K562 (cell line): ENCODE measurements at regions not wholly inside any gene's neighbourhood (a gene's known extent, or its start where the extent isn't known, plus 50 kb on each side); places are given as distances from the start of the nearest gene placed in this dataset.

ENCODE experiments used
- ARID1B ChIP-seq: fragments of 450-650 bp; IDR thresholded peaks from 2 replicates; pipeline ENCODE4 v1.6.1; 2016; ENCODE audit warnings: antibody characterized with exemption, mild to moderate bottlenecking, inconsistent platforms
- CHD4 ChIP-seq: fragments of 200-600 bp; sonication (generic); IDR thresholded peaks from 3 replicates; pipeline ENCODE4 v1.6.1; 2012; ENCODE audit warnings: low read depth, mild to moderate bottlenecking, mixed read lengths, low read length, inconsistent platforms; ENCODE audit not compliant: insufficient read depth, insufficient replicate concordance, poor library complexity, severe bottlenecking
- NFIX ChIP-seq: fragments of 250-450 bp; sonication (Bioruptor Pico); IDR thresholded peaks from 2 replicates; pipeline ENCODE4 v1.4.0; 2020; ENCODE audit warnings: low read depth, mild to moderate bottlenecking, moderate library complexity
- PHF21A ChIP-seq: fragments of 450-650 bp; IDR thresholded peaks from 2 replicates; pipeline ENCODE4 v1.6.1; 2017; ENCODE audit warnings: low read depth, borderline replicate concordance
- REST ChIP-seq, 2 experiments: fragments of 450-650 bp; formaldehyde crosslinking in 1 of 2; IDR thresholded peaks; 2 replicates each; pipeline versions ENCODE4 v1.4.0 to v1.6.1; 2014 to 2020; ENCODE audit warnings: mild to moderate bottlenecking in 2 of 2, borderline replicate concordance in 1 of 2, low read depth in 1 of 2
- SAFB ChIP-seq: fragments of 200-400 bp; formaldehyde crosslinking; IDR thresholded peaks from 2 replicates; pipeline ENCODE4 v1.6.1; 2017; ENCODE audit warnings: low read depth, low read length, borderline replicate concordance
- TCF15 ChIP-seq: fragments of 250-450 bp; sonication (Bioruptor Pico); IDR thresholded peaks from 2 replicates; pipeline ENCODE4 v1.8.0; 2022; ENCODE audit warnings: moderate library complexity, mild to moderate bottlenecking, inconsistent platforms
- UBTF ChIP-seq, 2 experiments: IDR thresholded peaks; 2 replicates each; pipeline ENCODE4 v1.6.1; 2012; ENCODE audit warnings: improper control_type of control experiment in 2 of 2, low read depth in 2 of 2, low read length in 2 of 2, borderline replicate concordance in 1 of 2
- ZBTB33 ChIP-seq: sonication (generic); formaldehyde crosslinking; IDR thresholded peaks from 2 replicates; pipeline ENCODE4 v1.8.1; 2023; ENCODE audit warnings: mild to moderate bottlenecking, missing genetic modification reagents
- ZBTB7A ChIP-seq: IDR thresholded peaks from 2 replicates; pipeline ENCODE4 v1.6.1; 2011; ENCODE audit warnings: low read depth, mild to moderate bottlenecking, low read length, moderate library complexity, borderline replicate concordance; ENCODE audit not compliant: control insufficient read depth
- ZC3H8 ChIP-seq: fragments of 450-650 bp; IDR thresholded peaks from 2 replicates; pipeline ENCODE4 v1.6.1; 2017
- ZNF232 ChIP-seq: sonication (generic); formaldehyde crosslinking; IDR thresholded peaks from 2 replicates; pipeline ENCODE4 v1.8.0; 2022; ENCODE audit warnings: mild to moderate bottlenecking, missing genetic modification reagents
- ZNF431 ChIP-seq: sonication (generic); formaldehyde crosslinking; IDR thresholded peaks from 2 replicates; pipeline ENCODE4 v1.8.0; 2022; ENCODE audit warnings: mild to moderate bottlenecking, missing genetic modification reagents
- ZNF561 ChIP-seq: fragments of 450-650 bp; formaldehyde crosslinking; conservative IDR thresholded peaks from 2 replicates; pipeline ENCODE4 v1.4.0; 2020; ENCODE audit warnings: mild to moderate bottlenecking, moderate library complexity

GRCh38 chr1:199121047-199121446 is 482.2 kb downstream of the PTPRC start (continued):
- no peak for TF ChIP-seq REST (IDR thresholded peaks at IDR 0.05; ENCODE audit: borderline replicate concordance)
- TF ChIP-seq REST (CRISPR knock-in tag; IDR thresholded peaks at IDR 0.05; ENCODE audit: low read depth), result no peak
- no peak for TF ChIP-seq ZNF232
- no peak for TF ChIP-seq ARID1B
- no peak for TF ChIP-seq ZNF561 (CRISPR knock-in tag)
- TF ChIP-seq ZC3H8, result no peak
- TF ChIP-seq UBTF (IDR thresholded peaks at IDR 0.05; ENCODE audit: borderline replicate concordance in 1 of 2, low read depth in 2 of 2, low read length in 2 of 2), result no peak
- no peak for TF ChIP-seq ZNF431
- TF ChIP-seq SAFB, result no peak
- no peak for TF ChIP-seq NFIX (CRISPR knock-in tag)
- no peak for TF ChIP-seq ZBTB7A
- no peak for TF ChIP-seq PHF21A
- TF ChIP-seq TCF15, result no peak
- TF ChIP-seq CHD4, result no peak
- TF ChIP-seq ZBTB33 (CRISPR knock-in tag), result no peak
